Breast epithelium (tissue), 3 donors: ENCODE measurements at regions not wholly inside any gene's neighbourhood (a gene's known extent, or its start where the extent isn't known, plus 50 kb on each side); places are given as distances from the start of the nearest gene placed in this dataset.

ENCODE experiments used
- POLR2A ChIP-seq: fragments of 450-650 bp; IDR thresholded peaks from one replicate; pipeline ENCODE4 v1.6.1; 2016; ENCODE audit warnings: antibody characterized with exemption, mild to moderate bottlenecking, moderate library complexity
- POLR2AphosphoS5 ChIP-seq, 3 donors: sonication (generic); formaldehyde crosslinking; IDR thresholded peaks; one replicate each; pipeline ENCODE4 v1.6.1; 2017; ENCODE audit warnings: antibody characterized with exemption in 3 of 3
- TF ChIP-seq, protein P1 (sequence below), 3 donors: fragments of 450-650 bp; IDR thresholded peaks; one replicate each; pipeline ENCODE4 v1.5.1; 2016 to 2017; ENCODE audit warnings: antibody characterized with exemption in 3 of 3, mild to moderate bottlenecking in 3 of 3, moderate library complexity in 3 of 3

DNA sequence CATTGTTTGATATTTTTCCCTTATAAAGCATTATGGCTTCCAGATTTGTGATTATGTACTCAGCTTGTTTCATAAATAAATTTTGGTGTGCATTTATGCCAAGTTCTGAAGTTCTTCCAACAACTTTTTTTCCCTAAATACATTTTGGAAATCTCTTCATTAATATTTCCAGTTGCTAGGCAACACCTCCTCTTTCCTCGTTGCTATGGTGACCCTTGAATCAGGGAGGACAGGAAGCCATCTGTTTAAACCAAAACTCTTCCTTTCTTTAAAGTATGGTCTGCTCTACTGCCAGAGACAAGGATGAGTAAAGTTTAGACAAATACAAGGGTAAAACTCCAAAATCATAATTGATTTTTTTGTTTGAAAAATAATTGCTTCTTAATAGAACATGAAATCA lies 779.3 kb downstream of the CDH9 start:
- TF ChIP-seq, protein P1, sequence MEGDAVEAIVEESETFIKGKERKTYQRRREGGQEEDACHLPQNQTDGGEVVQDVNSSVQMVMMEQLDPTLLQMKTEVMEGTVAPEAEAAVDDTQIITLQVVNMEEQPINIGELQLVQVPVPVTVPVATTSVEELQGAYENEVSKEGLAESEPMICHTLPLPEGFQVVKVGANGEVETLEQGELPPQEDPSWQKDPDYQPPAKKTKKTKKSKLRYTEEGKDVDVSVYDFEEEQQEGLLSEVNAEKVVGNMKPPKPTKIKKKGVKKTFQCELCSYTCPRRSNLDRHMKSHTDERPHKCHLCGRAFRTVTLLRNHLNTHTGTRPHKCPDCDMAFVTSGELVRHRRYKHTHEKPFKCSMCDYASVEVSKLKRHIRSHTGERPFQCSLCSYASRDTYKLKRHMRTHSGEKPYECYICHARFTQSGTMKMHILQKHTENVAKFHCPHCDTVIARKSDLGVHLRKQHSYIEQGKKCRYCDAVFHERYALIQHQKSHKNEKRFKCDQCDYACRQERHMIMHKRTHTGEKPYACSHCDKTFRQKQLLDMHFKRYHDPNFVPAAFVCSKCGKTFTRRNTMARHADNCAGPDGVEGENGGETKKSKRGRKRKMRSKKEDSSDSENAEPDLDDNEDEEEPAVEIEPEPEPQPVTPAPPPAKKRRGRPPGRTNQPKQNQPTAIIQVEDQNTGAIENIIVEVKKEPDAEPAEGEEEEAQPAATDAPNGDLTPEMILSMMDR (IDR thresholded peaks at IDR 0.05), result no peak
- no peak for TF ChIP-seq POLR2AphosphoS5 (IDR thresholded peaks at IDR 0.05)
- TF ChIP-seq POLR2A, result no peak
